HUDEP-2 (cell line): ENCODE measurements at regions not wholly inside any gene's neighbourhood (a gene's known extent, or its start where the extent isn't known, plus 50 kb on each side); places are given as distances from the start of the nearest gene placed in this dataset.

Source experiments
- DNase-seq, 76 experiments: peaks; one replicate each; lab custom pipeline; 2025; ENCODE audit not compliant: unreplicated experiment in 76 of 76; lab: John Stamatoyannopoulos, UW

- no peak for DNase-seq
Observed at GRCh38 chr2:29974086-29974485, 52.7 kb upstream of the ALK start.

- DNase-seq = no peak
Observed at GRCh38 chr2:29977284-29977683, 55.9 kb upstream of the ALK start.

- DNase-seq = no peak
Observed at GRCh38 chr2:29981402-29981801, 60.0 kb upstream of the ALK start.

GRCh38 chr2:29983308-29983707 lies 61.9 kb upstream of the ALK start:
- no peak for DNase-seq

GRCh38 chr2:29987146-29987545 lies 65.8 kb upstream of the ALK start:
- no peak for DNase-seq

- no peak for DNase-seq
Observed at GRCh38 chr2:29990129-29990528, 68.7 kb upstream of the ALK start.

- DNase-seq = no peak
Observed at GRCh38 chr2:29991086-29991485, 69.7 kb upstream of the ALK start.

- DNase-seq = no peak
Observed at GRCh38 chr2:29995241-29995640, 73.9 kb upstream of the ALK start.

GRCh38 chr2:30003128-30003527 lies 81.7 kb upstream of the ALK start:
- no peak for DNase-seq

- no peak for DNase-seq
Observed at GRCh38 chr2:30022444-30023071, 101.2 kb upstream of the ALK start.

GRCh38 chr2:30024281-30024680 lies 102.9 kb upstream of the ALK start:
- no peak for DNase-seq

- DNase-seq = peak in 5 of 76 experiments; percentile 4 to 18 (median 9)
Observed at GRCh38 chr2:30026091-30027055, 105.0 kb upstream of the ALK start.

GRCh38 chr2:30029804-30030203 lies 108.4 kb upstream of the ALK start:
- no peak for DNase-seq

- DNase-seq = no peak
Observed at GRCh38 chr2:30030361-30030760, 109.0 kb upstream of the ALK start.

- no peak for DNase-seq
Observed at GRCh38 chr2:30031184-30031583, 109.8 kb upstream of the ALK start.

GRCh38 chr2:30034052-30034775 lies 112.6 kb upstream of the YPEL5 start:
- no peak for DNase-seq

GRCh38 chr2:30037016-30037415 lies 109.8 kb upstream of the YPEL5 start:
- no peak for DNase-seq

GRCh38 chr2:30038419-30038818 lies 108.4 kb upstream of the YPEL5 start:
- DNase-seq = no peak

GRCh38 chr2:30039101-30039500 lies 107.7 kb upstream of the YPEL5 start:
- no peak for DNase-seq

- DNase-seq = no peak
Observed at GRCh38 chr2:30040147-30040546, 106.7 kb upstream of the YPEL5 start.

GRCh38 chr2:30041884-30042283 lies 104.9 kb upstream of the YPEL5 start:
- no peak for DNase-seq
